ENCODE measurements at regions not wholly inside any gene's neighbourhood (a gene's known extent, or its start where the extent isn't known, plus 50 kb on each side); places are given as distances from the start of the nearest gene placed in this dataset.

DNA sequence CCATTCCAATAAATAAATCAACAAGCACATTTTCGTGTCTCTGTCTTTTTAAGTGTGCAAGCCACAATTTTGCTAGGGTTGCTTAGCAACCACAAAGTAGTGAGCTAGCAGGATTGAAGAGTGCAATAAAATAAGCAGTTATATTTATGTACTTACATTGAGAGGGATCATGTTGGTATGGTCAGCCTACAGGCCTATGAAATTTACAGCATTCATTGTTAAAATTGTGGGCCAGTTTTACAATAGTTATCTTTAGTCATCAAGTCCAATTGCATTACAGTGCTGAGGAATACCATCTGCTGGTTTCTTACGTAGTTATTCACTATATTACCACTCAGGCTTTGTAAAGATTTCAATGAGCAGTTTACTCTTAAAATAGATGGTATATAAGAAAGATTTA is 192.5 kb upstream of the POT1 start:
- Histone ChIP-seq H4K20me1 (ENCODE audit: insufficient read depth) (no peaks in the 10 kb centered on the region), H3F3A (ENCODE audit: insufficient read depth) (no peaks in the 10 kb centered on the region), H3K9ac (no peak overlapping the region), H3K4me3 (no peak overlapping the region), H3K27ac (no peak overlapping the region), H3K4me2 (ENCODE audit: unreplicated experiment) (no peak overlapping the region), H3K27me3 (replicated peaks; ENCODE audit: insufficient read depth) (no peaks in the 10 kb centered on the region), H3K9me2 (ENCODE audit: insufficient read depth) (no peaks in the 10 kb centered on the region), H3K79me2 (ENCODE audit: insufficient read depth) (no peaks in the 10 kb centered on the region), H3K4me1 (ENCODE audit: insufficient read depth) (no peaks in the 10 kb centered on the region), H3K36me3 (ENCODE audit: low read depth) (no peaks in the 10 kb centered on the region), H2AFZ (no peak overlapping the region), H3K9me3 (ENCODE audit: low read depth) (no peaks in the 10 kb centered on the region)
- WGBS, 2 experiments (ENCODE audit: low coverage in 1 of 2, low lambda C conversion rate in 2 of 2, missing lambda C conversion rate in 2 of 2): 0 to 3% methylated on average over 2 of the region's 2 CpGs
- no peak for TF ChIP-seq EZH2phosphoT487 (IDR thresholded peaks at IDR 0.05; ENCODE audit: insufficient read depth, low read depth)
- TF ChIP-seq EZH2 (IDR thresholded peaks at IDR 0.05; ENCODE audit: insufficient read depth, poor library complexity, severe bottlenecking): no peak
- in situ Hi-C loops (cut with MboI): no loop called here
- DNase-seq: no peak

DNA sequence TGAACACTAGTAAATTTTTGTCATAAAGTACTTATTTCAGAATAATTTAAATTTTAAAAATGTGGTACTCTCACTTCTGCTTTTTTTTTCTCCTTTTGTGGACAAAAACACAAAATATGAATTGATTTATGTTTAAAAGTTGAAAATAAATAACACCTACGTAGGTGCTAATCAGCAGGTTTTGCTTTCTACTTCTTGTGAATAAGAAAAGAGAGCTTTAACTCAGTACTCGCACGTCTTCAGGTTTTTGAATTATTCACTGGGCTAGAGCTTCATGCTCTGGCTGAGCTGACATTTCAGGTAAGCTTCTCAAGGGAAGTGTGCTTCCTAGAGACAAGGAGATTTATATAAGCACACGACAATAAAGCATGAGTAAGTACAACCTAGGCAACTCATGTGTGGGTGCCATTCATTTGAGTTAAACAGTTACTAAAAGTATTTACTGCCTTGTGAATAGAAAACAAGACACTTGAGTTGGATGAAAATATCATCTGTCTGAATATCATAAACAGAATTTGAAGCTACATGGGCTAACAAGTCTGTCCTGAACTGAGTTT is 190.0 kb upstream of the POT1 start:
- H3K27ac ChIP-seq: no peak overlapping the region
- in situ Hi-C loops (cut with MboI): no loop called here
- H3K27me3 ChIP-seq (replicated peaks; ENCODE audit: insufficient read depth): no peaks in the 10 kb centered on the region
- 6 to 10% methylated on average over 4 of the region's 4 CpGs for WGBS, 2 experiments (ENCODE audit: low coverage in 1 of 2, low lambda C conversion rate in 2 of 2, missing lambda C conversion rate in 2 of 2)
- H3K79me2 ChIP-seq (ENCODE audit: insufficient read depth): no peaks in the 10 kb centered on the region
- no peak overlapping the region for H3K4me2 ChIP-seq (ENCODE audit: unreplicated experiment)
- H3K9ac ChIP-seq: no peak overlapping the region
- no peaks in the 10 kb centered on the region for H3K36me3 ChIP-seq (ENCODE audit: low read depth)
- H3K9me3 ChIP-seq (ENCODE audit: low read depth): no peaks in the 10 kb centered on the region
- no peaks in the 10 kb centered on the region for H3K9me2 ChIP-seq (ENCODE audit: insufficient read depth)
- no peaks in the 10 kb centered on the region for H4K20me1 ChIP-seq (ENCODE audit: insufficient read depth)
- no peaks in the 10 kb centered on the region for H3F3A ChIP-seq (ENCODE audit: insufficient read depth)
- no peak for DNase-seq
- TF ChIP-seq EZH2phosphoT487 (IDR thresholded peaks at IDR 0.05; ENCODE audit: insufficient read depth, low read depth): no peak
- no peak for TF ChIP-seq EZH2 (IDR thresholded peaks at IDR 0.05; ENCODE audit: insufficient read depth, poor library complexity, severe bottlenecking)
- no peaks in the 10 kb centered on the region for H3K4me1 ChIP-seq (ENCODE audit: insufficient read depth)
- H3K4me3 ChIP-seq: no peak overlapping the region
- no peak overlapping the region for H2AFZ ChIP-seq

DNA sequence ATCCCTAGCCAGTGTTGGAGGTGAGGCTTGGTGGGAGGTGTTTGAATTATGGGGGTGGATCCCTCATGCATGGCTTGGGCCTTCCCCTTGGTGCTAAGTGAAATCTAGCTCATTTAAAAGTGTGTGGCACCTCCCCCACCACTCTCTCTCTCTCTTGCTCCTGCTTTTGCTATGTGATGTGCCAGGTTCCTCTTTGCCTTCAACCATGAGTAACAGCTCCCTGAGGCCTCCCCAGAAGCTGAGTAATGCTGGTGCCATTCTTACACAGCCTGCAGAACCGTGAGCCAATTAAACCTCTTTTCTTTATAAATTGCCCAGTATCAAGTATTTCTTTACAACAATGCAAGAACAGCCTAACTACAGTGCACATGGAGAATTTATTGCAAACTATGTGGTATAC is 188.8 kb upstream of the POT1 start:
- Histone ChIP-seq H3F3A (ENCODE audit: insufficient read depth) (no peaks in the 10 kb centered on the region), H3K36me3 (ENCODE audit: low read depth) (no peaks in the 10 kb centered on the region), H3K9me2 (ENCODE audit: insufficient read depth) (no peaks in the 10 kb centered on the region), H3K9ac (no peak overlapping the region), H3K4me2 (ENCODE audit: unreplicated experiment) (no peak overlapping the region), H3K79me2 (ENCODE audit: insufficient read depth) (no peaks in the 10 kb centered on the region), H3K27me3 (replicated peaks; ENCODE audit: insufficient read depth) (no peaks in the 10 kb centered on the region), H3K9me3 (ENCODE audit: low read depth) (no peaks in the 10 kb centered on the region), H4K20me1 (ENCODE audit: insufficient read depth) (no peaks in the 10 kb centered on the region), H2AFZ (no peak overlapping the region), H3K27ac (no peak overlapping the region), H3K4me1 (ENCODE audit: insufficient read depth) (no peaks in the 10 kb centered on the region), H3K4me3 (no peak overlapping the region)
- TF ChIP-seq EZH2phosphoT487 (IDR thresholded peaks at IDR 0.05; ENCODE audit: insufficient read depth, low read depth): no peak
- TF ChIP-seq EZH2 (IDR thresholded peaks at IDR 0.05; ENCODE audit: insufficient read depth, poor library complexity, severe bottlenecking): no peak
- in situ Hi-C loops (cut with MboI): no loop called here
- 0% methylated on average over 1 of the region's 1 CpG for WGBS, 2 experiments (ENCODE audit: low coverage in 1 of 2, low lambda C conversion rate in 2 of 2, missing lambda C conversion rate in 2 of 2)
- no peak for DNase-seq

DNA sequence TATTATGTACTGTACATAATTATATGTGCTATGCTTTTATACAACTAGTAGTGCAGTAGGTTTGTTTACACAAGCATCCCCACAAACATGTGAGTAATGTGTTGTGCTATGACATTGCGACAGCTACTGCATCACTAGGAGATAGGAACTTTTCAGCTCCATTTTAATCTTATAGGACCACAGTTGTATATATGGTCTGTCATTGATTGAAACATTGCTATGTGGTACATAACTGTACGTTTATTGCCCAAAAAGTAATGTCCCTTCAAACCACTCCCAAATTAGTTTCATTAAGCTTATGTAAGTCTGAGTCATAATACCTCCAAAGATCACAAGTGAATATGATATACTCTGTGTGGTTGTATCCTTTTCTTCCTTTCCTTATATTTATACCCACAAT is 183.2 kb upstream of the POT1 start:
- Histone ChIP-seq H2AFZ (no peak overlapping the region), H3K4me1 (ENCODE audit: insufficient read depth) (no peaks in the 10 kb centered on the region), H3K9me3 (ENCODE audit: low read depth) (no peaks in the 10 kb centered on the region), H3K79me2 (ENCODE audit: insufficient read depth) (no peaks in the 10 kb centered on the region), H3K27ac (no peak overlapping the region), H3K27me3 (replicated peaks; ENCODE audit: insufficient read depth) (no peaks in the 10 kb centered on the region), H3K36me3 (ENCODE audit: low read depth) (no peaks in the 10 kb centered on the region), H3F3A (ENCODE audit: insufficient read depth) (no peaks in the 10 kb centered on the region), H4K20me1 (ENCODE audit: insufficient read depth) (no peaks in the 10 kb centered on the region), H3K9ac (no peak overlapping the region), H3K4me3 (no peak overlapping the region), H3K9me2 (ENCODE audit: insufficient read depth) (no peaks in the 10 kb centered on the region), H3K4me2 (ENCODE audit: unreplicated experiment) (no peak overlapping the region)
- TF ChIP-seq EZH2 (IDR thresholded peaks at IDR 0.05; ENCODE audit: insufficient read depth, poor library complexity, severe bottlenecking) (no peak), EZH2phosphoT487 (IDR thresholded peaks at IDR 0.05; ENCODE audit: insufficient read depth, low read depth) (no peak)
- in situ Hi-C loops (cut with MboI): no loop called here
- WGBS, 2 experiments (ENCODE audit: low coverage in 1 of 2, low lambda C conversion rate in 2 of 2, missing lambda C conversion rate in 2 of 2): 20 to 26% methylated on average over 2 of the region's 2 CpGs
- DNase-seq: no peak

DNA sequence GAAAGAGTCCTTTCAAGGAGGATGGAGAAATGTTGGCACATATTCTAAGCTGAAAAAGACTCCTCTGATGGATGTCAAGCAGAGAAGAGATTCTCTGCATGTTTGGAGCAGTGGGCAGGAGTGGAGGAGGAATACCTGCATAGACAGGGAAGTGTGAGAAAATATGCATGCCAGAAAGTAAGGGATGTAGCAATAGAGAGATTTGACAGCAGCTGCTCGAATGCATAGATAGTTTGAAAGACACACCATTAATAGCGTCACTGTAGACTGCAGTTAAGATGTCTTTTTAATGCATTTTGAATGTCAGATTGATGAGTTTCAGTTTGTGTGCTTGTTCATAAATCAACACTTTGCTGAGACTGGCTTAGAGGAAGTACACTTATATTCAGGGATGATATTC is 169.9 kb upstream of the POT1 start:
- H3K4me3 ChIP-seq: no peak overlapping the region
- H3K79me2 ChIP-seq (ENCODE audit: insufficient read depth): no peaks in the 10 kb centered on the region
- no peak overlapping the region for H3K9ac ChIP-seq
- in situ Hi-C loops (cut with MboI): no loop called here
- H3K36me3 ChIP-seq (ENCODE audit: low read depth): no peaks in the 10 kb centered on the region
- no peaks in the 10 kb centered on the region for H3K27me3 ChIP-seq (replicated peaks; ENCODE audit: insufficient read depth)
- TF ChIP-seq EZH2phosphoT487 (IDR thresholded peaks at IDR 0.05; ENCODE audit: insufficient read depth, low read depth) (no peak), EZH2 (IDR thresholded peaks at IDR 0.05; ENCODE audit: insufficient read depth, poor library complexity, severe bottlenecking) (no peak)
- H3K9me2 ChIP-seq (ENCODE audit: insufficient read depth): no peaks in the 10 kb centered on the region
- 2 to 4% methylated on average over 2 of the region's 2 CpGs for WGBS, 2 experiments (ENCODE audit: low coverage in 1 of 2, low lambda C conversion rate in 2 of 2, missing lambda C conversion rate in 2 of 2)
- no peak overlapping the region for H2AFZ ChIP-seq
- no peaks in the 10 kb centered on the region for H3F3A ChIP-seq (ENCODE audit: insufficient read depth)
- no peak overlapping the region for H3K4me2 ChIP-seq (ENCODE audit: unreplicated experiment)
- no peaks in the 10 kb centered on the region for H3K9me3 ChIP-seq (ENCODE audit: low read depth)
- H3K27ac ChIP-seq: no peak overlapping the region
- no peaks in the 10 kb centered on the region for H4K20me1 ChIP-seq (ENCODE audit: insufficient read depth)
- DNase-seq: no peak
- no peaks in the 10 kb centered on the region for H3K4me1 ChIP-seq (ENCODE audit: insufficient read depth)
